ENCODE measurements at regions not wholly inside any gene's neighbourhood (a gene's known extent, or its start where the extent isn't known, plus 50 kb on each side); places are given as distances from the start of the nearest gene placed in this dataset.

DNA sequence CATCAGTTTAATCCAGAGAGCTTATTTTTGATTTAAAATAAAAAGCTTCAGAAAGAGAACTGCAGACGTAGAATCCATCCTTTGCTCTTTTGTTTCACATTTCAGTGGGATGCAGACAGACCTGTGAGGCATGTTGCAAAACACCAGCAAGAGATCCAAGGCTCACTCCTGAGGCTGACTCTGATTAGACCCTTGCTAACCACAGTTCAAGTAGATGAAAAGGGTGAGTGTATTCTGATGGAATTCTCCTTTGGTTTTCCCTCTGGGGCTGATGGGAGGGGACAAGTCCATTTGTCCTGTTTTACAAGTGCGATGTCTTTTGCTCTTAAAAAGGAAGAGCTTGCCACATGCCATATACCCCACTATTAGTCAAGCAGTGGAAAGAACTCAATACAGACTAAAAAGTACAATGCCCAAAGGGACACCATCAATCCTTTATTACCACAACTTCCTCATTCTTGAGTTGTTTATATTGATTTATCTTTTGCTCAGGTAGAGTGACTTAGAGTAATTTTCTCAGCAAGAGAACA is 772.7 kb downstream of the MAFB start:
- no peaks in the 10 kb centered on the region for H4K20me1 ChIP-seq (ENCODE audit: insufficient read depth, low read length)
- H3K4me2 ChIP-seq (ENCODE audit: low read length), result no peak overlapping the region
- H3K4me3 ChIP-seq (ENCODE audit: low read depth, low read length, poor library complexity, severe bottlenecking), result no peak overlapping the region
- H3K36me3 ChIP-seq (ENCODE audit: insufficient read depth, low read length), result no peaks in the 10 kb centered on the region
- no peak overlapping the region for H3K27ac ChIP-seq (ENCODE audit: low read depth, low read length, poor library complexity, severe bottlenecking)
- H3F3A ChIP-seq (ENCODE audit: insufficient read depth, low read length), result no peaks in the 10 kb centered on the region
- H3K79me2 ChIP-seq (ENCODE audit: insufficient read depth, low read length), result no peaks in the 10 kb centered on the region
- H3K4me1 ChIP-seq (ENCODE audit: insufficient read depth, low read length, severe bottlenecking), result no peaks in the 10 kb centered on the region
- no peaks in the 10 kb centered on the region for H3K27me3 ChIP-seq (ENCODE audit: insufficient read depth, low read length)
- H2AFZ ChIP-seq (ENCODE audit: low read length), result no peak overlapping the region
- TF ChIP-seq EZH2 (IDR thresholded peaks at IDR 0.05; ENCODE audit: borderline replicate concordance, low read length), result no peak
- TF ChIP-seq, protein P1, sequence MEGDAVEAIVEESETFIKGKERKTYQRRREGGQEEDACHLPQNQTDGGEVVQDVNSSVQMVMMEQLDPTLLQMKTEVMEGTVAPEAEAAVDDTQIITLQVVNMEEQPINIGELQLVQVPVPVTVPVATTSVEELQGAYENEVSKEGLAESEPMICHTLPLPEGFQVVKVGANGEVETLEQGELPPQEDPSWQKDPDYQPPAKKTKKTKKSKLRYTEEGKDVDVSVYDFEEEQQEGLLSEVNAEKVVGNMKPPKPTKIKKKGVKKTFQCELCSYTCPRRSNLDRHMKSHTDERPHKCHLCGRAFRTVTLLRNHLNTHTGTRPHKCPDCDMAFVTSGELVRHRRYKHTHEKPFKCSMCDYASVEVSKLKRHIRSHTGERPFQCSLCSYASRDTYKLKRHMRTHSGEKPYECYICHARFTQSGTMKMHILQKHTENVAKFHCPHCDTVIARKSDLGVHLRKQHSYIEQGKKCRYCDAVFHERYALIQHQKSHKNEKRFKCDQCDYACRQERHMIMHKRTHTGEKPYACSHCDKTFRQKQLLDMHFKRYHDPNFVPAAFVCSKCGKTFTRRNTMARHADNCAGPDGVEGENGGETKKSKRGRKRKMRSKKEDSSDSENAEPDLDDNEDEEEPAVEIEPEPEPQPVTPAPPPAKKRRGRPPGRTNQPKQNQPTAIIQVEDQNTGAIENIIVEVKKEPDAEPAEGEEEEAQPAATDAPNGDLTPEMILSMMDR (IDR thresholded peaks at IDR 0.05; ENCODE audit: low read length), result no peak
- H3K9me3 ChIP-seq (ENCODE audit: low read length), result no peaks in the 10 kb centered on the region
- no peaks in the 10 kb centered on the region for H3K9me2 ChIP-seq (ENCODE audit: low read depth, low read length)
- H3K9ac ChIP-seq (ENCODE audit: low read length), result no peak overlapping the region

DNA sequence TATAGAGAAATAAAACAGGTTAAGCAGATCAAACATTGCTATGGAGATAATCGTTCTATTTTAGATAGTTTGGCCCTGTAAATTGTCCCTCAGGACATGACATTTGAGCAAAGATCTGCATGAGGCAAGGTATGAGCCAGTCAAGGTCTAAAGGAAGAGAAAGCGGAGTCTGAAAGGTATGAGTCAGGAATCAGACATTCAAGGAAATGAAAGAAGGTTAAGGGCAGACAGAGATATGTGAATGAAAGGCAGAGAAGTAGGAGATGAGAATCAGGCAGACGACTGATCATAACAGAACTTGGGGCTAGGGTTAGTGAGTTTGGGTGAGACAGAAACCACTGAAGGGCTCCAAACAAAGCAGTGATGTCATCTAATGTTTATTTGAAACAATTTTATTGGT is 775.8 kb downstream of the MAFB start:
- Histone ChIP-seq H3K36me3 (ENCODE audit: insufficient read depth, low read length) (no peaks in the 10 kb centered on the region), H3K79me2 (ENCODE audit: insufficient read depth, low read length) (no peaks in the 10 kb centered on the region), H3K9me3 (ENCODE audit: low read length) (no peaks in the 10 kb centered on the region), H2AFZ (ENCODE audit: low read length) (no peak overlapping the region), H3F3A (ENCODE audit: insufficient read depth, low read length) (no peaks in the 10 kb centered on the region), H3K27ac (ENCODE audit: low read depth, low read length, poor library complexity, severe bottlenecking) (no peak overlapping the region), H3K27me3 (ENCODE audit: insufficient read depth, low read length) (no peaks in the 10 kb centered on the region), H3K4me1 (ENCODE audit: insufficient read depth, low read length, severe bottlenecking) (no peaks in the 10 kb centered on the region), H3K9ac (ENCODE audit: low read length) (no peak overlapping the region), H3K4me2 (ENCODE audit: low read length) (no peak overlapping the region), H3K9me2 (ENCODE audit: low read depth, low read length) (no peaks in the 10 kb centered on the region), H4K20me1 (ENCODE audit: insufficient read depth, low read length) (no peaks in the 10 kb centered on the region), H3K4me3 (ENCODE audit: low read depth, low read length, poor library complexity, severe bottlenecking) (no peak overlapping the region)
- TF ChIP-seq EZH2 (IDR thresholded peaks at IDR 0.05; ENCODE audit: borderline replicate concordance, low read length), result no peak

DNA sequence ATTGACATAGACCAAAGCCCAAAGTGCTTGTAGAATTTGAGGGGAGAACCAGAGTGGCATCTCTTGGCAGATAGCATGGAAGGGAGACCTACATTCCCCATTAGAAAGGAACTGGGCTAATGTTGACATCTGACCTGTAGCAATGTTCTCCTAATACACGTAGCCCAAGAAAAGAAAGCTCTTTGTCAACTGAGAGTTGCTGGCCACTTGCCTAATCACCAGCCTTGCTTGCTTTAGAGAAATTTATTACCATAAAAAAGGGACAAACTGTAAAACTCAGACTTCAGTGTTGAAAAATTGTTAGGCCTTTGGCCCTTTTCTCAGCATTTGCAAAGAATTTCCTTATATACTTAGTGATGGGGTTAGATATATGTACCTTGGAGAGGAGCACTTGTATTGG is 777.5 kb downstream of the MAFB start:
- no peaks in the 10 kb centered on the region for H3K9me3 ChIP-seq (ENCODE audit: low read length)
- H2AFZ ChIP-seq (ENCODE audit: low read length), result no peak overlapping the region
- no peak overlapping the region for H3K4me3 ChIP-seq (ENCODE audit: low read depth, low read length, poor library complexity, severe bottlenecking)
- no peak overlapping the region for H3K27ac ChIP-seq (ENCODE audit: low read depth, low read length, poor library complexity, severe bottlenecking)
- H4K20me1 ChIP-seq (ENCODE audit: insufficient read depth, low read length), result no peaks in the 10 kb centered on the region
- no peaks in the 10 kb centered on the region for H3F3A ChIP-seq (ENCODE audit: insufficient read depth, low read length)
- H3K79me2 ChIP-seq (ENCODE audit: insufficient read depth, low read length), result no peaks in the 10 kb centered on the region
- no peak overlapping the region for H3K9ac ChIP-seq (ENCODE audit: low read length)
- H3K4me1 ChIP-seq (ENCODE audit: insufficient read depth, low read length, severe bottlenecking), result no peaks in the 10 kb centered on the region
- no peaks in the 10 kb centered on the region for H3K9me2 ChIP-seq (ENCODE audit: low read depth, low read length)
- TF ChIP-seq, protein P1 (IDR thresholded peaks at IDR 0.05; ENCODE audit: low read length), result no peak
- TF ChIP-seq EZH2 (IDR thresholded peaks at IDR 0.05; ENCODE audit: borderline replicate concordance, low read length), result no peak
- H3K36me3 ChIP-seq (ENCODE audit: insufficient read depth, low read length), result no peaks in the 10 kb centered on the region
- no peak overlapping the region for H3K4me2 ChIP-seq (ENCODE audit: low read length)
- no peaks in the 10 kb centered on the region for H3K27me3 ChIP-seq (ENCODE audit: insufficient read depth, low read length)

DNA sequence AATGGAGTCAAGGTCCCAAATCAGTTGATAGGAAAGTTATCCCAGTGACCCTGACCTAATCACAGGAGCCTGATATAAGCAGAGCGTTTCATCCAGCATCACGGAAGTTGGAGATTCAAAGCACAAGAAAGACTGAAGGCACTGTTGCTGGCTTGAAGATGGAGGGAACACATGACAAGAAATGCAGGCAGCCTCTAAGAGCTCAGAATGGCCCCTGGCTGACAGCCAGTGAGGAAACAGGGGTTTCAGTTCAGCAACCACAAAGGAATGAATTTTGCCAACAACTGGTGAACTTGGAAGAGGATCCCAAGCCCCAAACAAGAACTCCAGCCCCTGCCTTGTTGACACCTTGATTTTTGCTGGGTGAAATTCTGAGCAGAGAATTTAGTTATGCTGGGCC is 778.5 kb downstream of the MAFB start:
- no peaks in the 10 kb centered on the region for H3K9me2 ChIP-seq (ENCODE audit: low read depth, low read length)
- H3K4me3 ChIP-seq (ENCODE audit: low read depth, low read length, poor library complexity, severe bottlenecking), result no peak overlapping the region

More for the DNA sequence above, 778.5 kb downstream of the MAFB start:
- no peaks in the 10 kb centered on the region for H3K36me3 ChIP-seq (ENCODE audit: insufficient read depth, low read length)
- no peak overlapping the region for H3K9ac ChIP-seq (ENCODE audit: low read length)
- no peaks in the 10 kb centered on the region for H3K4me1 ChIP-seq (ENCODE audit: insufficient read depth, low read length, severe bottlenecking)
- no peak overlapping the region for H3K27ac ChIP-seq (ENCODE audit: low read depth, low read length, poor library complexity, severe bottlenecking)
- no peaks in the 10 kb centered on the region for H3F3A ChIP-seq (ENCODE audit: insufficient read depth, low read length)
- H3K79me2 ChIP-seq (ENCODE audit: insufficient read depth, low read length), result no peaks in the 10 kb centered on the region
- H3K4me2 ChIP-seq (ENCODE audit: low read length), result no peak overlapping the region
- H3K9me3 ChIP-seq (ENCODE audit: low read length), result no peaks in the 10 kb centered on the region
- H4K20me1 ChIP-seq (ENCODE audit: insufficient read depth, low read length), result no peaks in the 10 kb centered on the region
- TF ChIP-seq, protein P1 (IDR thresholded peaks at IDR 0.05; ENCODE audit: low read length), result no peak
- TF ChIP-seq EZH2 (IDR thresholded peaks at IDR 0.05; ENCODE audit: borderline replicate concordance, low read length), result no peak
- no peaks in the 10 kb centered on the region for H3K27me3 ChIP-seq (ENCODE audit: insufficient read depth, low read length)
- no peak overlapping the region for H2AFZ ChIP-seq (ENCODE audit: low read length)
